ENCODE measurements at regions not wholly inside any gene's neighbourhood (a gene's known extent, or its start where the extent isn't known, plus 50 kb on each side); places are given as distances from the start of the nearest gene placed in this dataset.
"Not testable (repeated sequence)": the region's sequence is repeated elsewhere in the genome, so short reads cannot be mapped to it uniquely, and the experiment has no call there.

GRCh38 chr16:29326164-29327125 is 80.1 kb downstream of the NPIPB11 start:
- TF ChIP-seq NR3C1 (CRISPR knock-in tag; IDR thresholded peaks at IDR 0.05); NFRKB (IDR thresholded peaks at IDR 0.05); POLR2A (IDR thresholded peaks at IDR 0.05; ENCODE audit: insufficient read depth in 1 of 2, low read depth in 2 of 2, low read length in 2 of 2); SIN3A (IDR thresholded peaks at IDR 0.05; ENCODE audit: borderline replicate concordance, low read depth, low read length); MAX (IDR thresholded peaks at IDR 0.05); ZNF3 (CRISPR knock-in tag; IDR thresholded peaks at IDR 0.05); CBFB (CRISPR knock-in tag; IDR thresholded peaks at IDR 0.05); EZH2 (conservative IDR thresholded peaks at IDR 0.05; ENCODE audit: low read depth, low read length); CHD2 (IDR thresholded peaks at IDR 0.05; ENCODE audit: low read depth, low read length); ZNF777 (CRISPR knock-in tag; IDR thresholded peaks at IDR 0.05); MYC (CRISPR knock-in tag; IDR thresholded peaks at IDR 0.05; ENCODE audit: borderline replicate concordance): not testable (repeated sequence)
- TF ChIP-seq, protein P1, sequence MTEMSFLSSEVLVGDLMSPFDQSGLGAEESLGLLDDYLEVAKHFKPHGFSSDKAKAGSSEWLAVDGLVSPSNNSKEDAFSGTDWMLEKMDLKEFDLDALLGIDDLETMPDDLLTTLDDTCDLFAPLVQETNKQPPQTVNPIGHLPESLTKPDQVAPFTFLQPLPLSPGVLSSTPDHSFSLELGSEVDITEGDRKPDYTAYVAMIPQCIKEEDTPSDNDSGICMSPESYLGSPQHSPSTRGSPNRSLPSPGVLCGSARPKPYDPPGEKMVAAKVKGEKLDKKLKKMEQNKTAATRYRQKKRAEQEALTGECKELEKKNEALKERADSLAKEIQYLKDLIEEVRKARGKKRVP (CRISPR knock-in tag; IDR thresholded peaks at IDR 0.05) = not testable (repeated sequence)
- TF ChIP-seq, protein P2, sequence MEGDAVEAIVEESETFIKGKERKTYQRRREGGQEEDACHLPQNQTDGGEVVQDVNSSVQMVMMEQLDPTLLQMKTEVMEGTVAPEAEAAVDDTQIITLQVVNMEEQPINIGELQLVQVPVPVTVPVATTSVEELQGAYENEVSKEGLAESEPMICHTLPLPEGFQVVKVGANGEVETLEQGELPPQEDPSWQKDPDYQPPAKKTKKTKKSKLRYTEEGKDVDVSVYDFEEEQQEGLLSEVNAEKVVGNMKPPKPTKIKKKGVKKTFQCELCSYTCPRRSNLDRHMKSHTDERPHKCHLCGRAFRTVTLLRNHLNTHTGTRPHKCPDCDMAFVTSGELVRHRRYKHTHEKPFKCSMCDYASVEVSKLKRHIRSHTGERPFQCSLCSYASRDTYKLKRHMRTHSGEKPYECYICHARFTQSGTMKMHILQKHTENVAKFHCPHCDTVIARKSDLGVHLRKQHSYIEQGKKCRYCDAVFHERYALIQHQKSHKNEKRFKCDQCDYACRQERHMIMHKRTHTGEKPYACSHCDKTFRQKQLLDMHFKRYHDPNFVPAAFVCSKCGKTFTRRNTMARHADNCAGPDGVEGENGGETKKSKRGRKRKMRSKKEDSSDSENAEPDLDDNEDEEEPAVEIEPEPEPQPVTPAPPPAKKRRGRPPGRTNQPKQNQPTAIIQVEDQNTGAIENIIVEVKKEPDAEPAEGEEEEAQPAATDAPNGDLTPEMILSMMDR (CRISPR knock-in tag; IDR thresholded peaks at IDR 0.05) = not testable (repeated sequence)
- TF ChIP-seq, protein P3, sequence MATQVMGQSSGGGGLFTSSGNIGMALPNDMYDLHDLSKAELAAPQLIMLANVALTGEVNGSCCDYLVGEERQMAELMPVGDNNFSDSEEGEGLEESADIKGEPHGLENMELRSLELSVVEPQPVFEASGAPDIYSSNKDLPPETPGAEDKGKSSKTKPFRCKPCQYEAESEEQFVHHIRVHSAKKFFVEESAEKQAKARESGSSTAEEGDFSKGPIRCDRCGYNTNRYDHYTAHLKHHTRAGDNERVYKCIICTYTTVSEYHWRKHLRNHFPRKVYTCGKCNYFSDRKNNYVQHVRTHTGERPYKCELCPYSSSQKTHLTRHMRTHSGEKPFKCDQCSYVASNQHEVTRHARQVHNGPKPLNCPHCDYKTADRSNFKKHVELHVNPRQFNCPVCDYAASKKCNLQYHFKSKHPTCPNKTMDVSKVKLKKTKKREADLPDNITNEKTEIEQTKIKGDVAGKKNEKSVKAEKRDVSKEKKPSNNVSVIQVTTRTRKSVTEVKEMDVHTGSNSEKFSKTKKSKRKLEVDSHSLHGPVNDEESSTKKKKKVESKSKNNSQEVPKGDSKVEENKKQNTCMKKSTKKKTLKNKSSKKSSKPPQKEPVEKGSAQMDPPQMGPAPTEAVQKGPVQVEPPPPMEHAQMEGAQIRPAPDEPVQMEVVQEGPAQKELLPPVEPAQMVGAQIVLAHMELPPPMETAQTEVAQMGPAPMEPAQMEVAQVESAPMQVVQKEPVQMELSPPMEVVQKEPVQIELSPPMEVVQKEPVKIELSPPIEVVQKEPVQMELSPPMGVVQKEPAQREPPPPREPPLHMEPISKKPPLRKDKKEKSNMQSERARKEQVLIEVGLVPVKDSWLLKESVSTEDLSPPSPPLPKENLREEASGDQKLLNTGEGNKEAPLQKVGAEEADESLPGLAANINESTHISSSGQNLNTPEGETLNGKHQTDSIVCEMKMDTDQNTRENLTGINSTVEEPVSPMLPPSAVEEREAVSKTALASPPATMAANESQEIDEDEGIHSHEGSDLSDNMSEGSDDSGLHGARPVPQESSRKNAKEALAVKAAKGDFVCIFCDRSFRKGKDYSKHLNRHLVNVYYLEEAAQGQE (IDR thresholded peaks at IDR 0.05; ENCODE audit: borderline replicate concordance in 1 of 2, low read depth in 1 of 2, low read length in 2 of 2) = not testable (repeated sequence)

Measured in HepG2 (cell line).